ENCODE measurements at regions not wholly inside any gene's neighbourhood (a gene's known extent, or its start where the extent isn't known, plus 50 kb on each side); places are given as distances from the start of the nearest gene placed in this dataset.

- TF ChIP-seq, protein P1, sequence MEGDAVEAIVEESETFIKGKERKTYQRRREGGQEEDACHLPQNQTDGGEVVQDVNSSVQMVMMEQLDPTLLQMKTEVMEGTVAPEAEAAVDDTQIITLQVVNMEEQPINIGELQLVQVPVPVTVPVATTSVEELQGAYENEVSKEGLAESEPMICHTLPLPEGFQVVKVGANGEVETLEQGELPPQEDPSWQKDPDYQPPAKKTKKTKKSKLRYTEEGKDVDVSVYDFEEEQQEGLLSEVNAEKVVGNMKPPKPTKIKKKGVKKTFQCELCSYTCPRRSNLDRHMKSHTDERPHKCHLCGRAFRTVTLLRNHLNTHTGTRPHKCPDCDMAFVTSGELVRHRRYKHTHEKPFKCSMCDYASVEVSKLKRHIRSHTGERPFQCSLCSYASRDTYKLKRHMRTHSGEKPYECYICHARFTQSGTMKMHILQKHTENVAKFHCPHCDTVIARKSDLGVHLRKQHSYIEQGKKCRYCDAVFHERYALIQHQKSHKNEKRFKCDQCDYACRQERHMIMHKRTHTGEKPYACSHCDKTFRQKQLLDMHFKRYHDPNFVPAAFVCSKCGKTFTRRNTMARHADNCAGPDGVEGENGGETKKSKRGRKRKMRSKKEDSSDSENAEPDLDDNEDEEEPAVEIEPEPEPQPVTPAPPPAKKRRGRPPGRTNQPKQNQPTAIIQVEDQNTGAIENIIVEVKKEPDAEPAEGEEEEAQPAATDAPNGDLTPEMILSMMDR (IDR thresholded peaks at IDR 0.05 in 4 of 5, conservative IDR thresholded peaks at IDR 0.05 in 1 of 5): no peak
- TF ChIP-seq POLR2A (IDR thresholded peaks at IDR 0.05): no peak
These were observed 219.8 kb upstream of the GLI3 start for GRCh38 chr7:42456756-42457276.

All from gastrocnemius medialis (tissue), 4 donors.